Liver (tissue), 3 donors: ENCODE measurements at regions not wholly inside any gene's neighbourhood (a gene's known extent, or its start where the extent isn't known, plus 50 kb on each side); places are given as distances from the start of the nearest gene placed in this dataset.

Experiments used
- JUND ChIP-seq, 2 donors: IDR thresholded peaks; 2 replicates each; pipeline ENCODE4 v1.6.1; 2016; ENCODE audit warnings: antibody characterized with exemption in 2 of 2
- TF ChIP-seq, protein P1 (sequence below): fragments of 150-350 bp; IDR thresholded peaks from 2 replicates; pipeline ENCODE4 v1.5.1; 2017; ENCODE audit warnings: improper control_type of control experiment, low read depth, low read length; ENCODE audit not compliant: missing input control
- donor health status: healthy.
- donor health status: healthy.

DNA sequence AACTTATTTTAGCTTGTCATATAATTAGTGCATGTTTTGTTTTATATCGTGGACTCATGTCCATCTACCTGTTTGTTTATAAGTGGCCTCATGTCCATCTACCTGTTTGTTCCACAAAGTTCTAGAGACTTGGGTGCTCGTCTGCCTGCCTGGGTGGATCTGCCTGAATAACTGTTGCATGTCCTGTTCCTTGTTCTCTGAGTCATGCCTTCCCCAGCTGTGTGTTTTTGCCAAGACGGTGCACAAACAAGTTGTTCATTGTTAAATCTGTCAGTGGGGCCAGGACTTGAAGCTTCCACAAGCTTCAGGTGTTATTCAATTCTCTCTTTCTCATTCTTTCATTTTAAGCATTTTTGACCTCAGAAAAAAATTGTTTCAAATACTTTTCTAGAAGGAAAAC is 358.0 kb upstream of the CITED2 start:
- TF ChIP-seq, protein P1, sequence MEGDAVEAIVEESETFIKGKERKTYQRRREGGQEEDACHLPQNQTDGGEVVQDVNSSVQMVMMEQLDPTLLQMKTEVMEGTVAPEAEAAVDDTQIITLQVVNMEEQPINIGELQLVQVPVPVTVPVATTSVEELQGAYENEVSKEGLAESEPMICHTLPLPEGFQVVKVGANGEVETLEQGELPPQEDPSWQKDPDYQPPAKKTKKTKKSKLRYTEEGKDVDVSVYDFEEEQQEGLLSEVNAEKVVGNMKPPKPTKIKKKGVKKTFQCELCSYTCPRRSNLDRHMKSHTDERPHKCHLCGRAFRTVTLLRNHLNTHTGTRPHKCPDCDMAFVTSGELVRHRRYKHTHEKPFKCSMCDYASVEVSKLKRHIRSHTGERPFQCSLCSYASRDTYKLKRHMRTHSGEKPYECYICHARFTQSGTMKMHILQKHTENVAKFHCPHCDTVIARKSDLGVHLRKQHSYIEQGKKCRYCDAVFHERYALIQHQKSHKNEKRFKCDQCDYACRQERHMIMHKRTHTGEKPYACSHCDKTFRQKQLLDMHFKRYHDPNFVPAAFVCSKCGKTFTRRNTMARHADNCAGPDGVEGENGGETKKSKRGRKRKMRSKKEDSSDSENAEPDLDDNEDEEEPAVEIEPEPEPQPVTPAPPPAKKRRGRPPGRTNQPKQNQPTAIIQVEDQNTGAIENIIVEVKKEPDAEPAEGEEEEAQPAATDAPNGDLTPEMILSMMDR: no peak
- TF ChIP-seq JUND (IDR thresholded peaks at IDR 0.05): no peak
